ENCODE measurements at regions not wholly inside any gene's neighbourhood (a gene's known extent, or its start where the extent isn't known, plus 50 kb on each side); places are given as distances from the start of the nearest gene placed in this dataset.
A peak's percentile ranks its signal among the peaks of the same experiment; 100 is the strongest.
"Not testable (repeated sequence)": the region's sequence is repeated elsewhere in the genome, so short reads cannot be mapped to it uniquely, and the experiment has no call there.

DNA sequence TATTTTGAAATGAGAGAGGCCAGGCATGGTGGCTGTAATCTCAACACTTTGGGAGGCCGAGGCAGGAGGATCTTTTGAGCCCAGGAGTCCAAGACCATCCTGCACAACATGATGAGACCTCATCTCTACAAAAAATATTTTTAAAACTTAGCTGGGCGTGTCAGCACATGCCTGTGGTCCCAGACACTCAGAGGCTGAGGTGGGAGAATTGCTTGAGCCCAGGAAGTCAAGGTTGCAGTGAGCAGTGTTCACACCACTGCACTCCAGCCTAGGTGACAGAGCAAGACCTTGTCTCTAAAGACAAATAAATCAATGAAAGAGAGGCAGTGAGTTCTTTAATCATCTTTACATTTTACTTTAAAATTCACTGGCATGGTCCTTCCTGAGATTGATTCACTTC lies 124.5 kb downstream of the DUSP6 start:
- DNase-seq (ENCODE audit: low spot score) = no peak

DNA sequence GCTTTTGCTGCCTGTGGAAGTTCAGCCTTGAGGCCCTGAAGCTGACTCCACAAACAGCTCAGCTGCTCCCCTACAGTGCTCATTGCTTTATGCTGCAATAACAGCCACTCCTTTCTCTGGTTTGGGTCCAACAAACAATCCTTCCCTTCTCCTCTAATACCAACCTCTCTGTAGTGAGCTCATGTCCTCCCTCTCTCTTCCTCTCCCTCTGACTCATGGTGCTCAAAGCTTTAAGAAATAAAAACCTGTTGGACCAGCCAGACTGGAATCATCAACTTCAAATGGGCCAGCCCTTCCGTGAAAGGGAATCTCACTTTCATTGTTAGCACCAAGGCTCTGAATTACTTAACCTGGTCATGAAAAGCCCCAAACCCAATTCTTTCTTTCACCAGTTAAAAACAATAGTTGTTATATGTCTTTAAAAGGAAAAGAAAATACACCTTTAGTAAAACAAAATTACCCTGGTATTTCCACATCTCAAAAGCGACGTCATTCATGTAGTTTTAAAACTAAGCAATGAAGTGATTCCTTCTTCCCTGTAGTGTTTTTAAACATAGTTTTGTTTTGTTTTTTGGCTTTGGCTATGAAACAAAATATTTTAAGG lies 126.4 kb downstream of the DUSP6 start:
- DNase-seq (ENCODE audit: low spot score) = no peak

DNA sequence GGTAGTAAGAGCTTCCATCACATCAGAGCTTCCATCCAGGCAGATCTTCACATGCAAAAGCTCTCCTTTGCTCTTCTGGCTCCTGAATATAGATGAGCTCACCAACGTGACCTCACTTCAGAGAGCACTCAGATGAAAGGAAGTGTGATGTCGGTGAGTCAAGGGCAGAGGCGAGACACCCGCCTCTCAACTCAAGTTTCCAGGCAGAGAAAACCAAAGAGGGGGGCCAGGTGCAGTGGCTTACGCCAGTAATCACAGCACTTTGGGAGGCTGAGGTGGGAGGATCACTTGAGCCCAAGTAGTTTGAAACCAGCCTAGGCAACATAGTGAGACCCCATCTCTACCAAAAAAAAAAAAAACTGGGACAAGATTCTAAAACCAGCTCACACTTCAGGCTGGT lies 126.9 kb downstream of the DUSP6 start:
- DNase-seq (ENCODE audit: low spot score) = no peak

DNA sequence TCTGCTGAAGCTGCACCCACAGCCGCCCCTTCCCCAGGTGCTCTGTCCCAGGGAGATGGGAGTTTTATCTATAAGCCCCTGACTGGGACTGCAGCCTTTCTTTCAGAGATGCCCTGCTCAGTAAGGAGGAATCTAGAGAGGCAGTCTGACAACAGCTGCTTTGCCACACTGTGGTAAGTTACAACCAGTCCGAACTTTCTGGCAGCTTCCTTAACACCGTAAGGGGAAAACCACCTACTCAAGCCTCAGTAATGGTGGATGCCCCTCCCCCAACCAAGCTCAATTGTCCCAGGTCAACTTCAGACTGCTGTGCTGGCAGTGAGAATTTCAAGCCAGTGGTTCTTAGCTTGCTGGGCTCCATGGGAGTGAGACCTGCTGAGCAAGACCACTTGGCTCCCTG lies 129.7 kb downstream of the DUSP6 start:
- not testable (repeated sequence) for DNase-seq (ENCODE audit: low spot score)

DNA sequence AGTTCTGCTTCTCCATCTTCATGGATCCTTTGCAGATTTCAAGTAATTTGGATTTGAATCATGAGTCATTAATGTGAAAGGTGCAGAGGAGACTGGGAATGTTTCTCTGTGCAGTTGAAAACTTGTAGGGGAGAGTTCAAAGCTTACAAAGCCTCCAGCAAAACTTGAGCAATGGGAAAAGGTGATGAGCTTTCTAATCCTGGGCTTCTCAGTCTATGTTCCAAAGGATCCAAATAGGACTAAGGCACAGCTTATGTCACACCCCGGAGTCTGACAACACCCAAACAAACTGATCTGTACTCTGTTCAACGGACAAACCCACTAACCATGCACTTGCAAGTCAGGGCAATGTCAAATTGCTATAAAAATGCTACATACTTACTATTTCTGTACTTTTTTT lies 134.8 kb downstream of the DUSP6 start:
- DNase-seq (ENCODE audit: low spot score) = no peak

DNA sequence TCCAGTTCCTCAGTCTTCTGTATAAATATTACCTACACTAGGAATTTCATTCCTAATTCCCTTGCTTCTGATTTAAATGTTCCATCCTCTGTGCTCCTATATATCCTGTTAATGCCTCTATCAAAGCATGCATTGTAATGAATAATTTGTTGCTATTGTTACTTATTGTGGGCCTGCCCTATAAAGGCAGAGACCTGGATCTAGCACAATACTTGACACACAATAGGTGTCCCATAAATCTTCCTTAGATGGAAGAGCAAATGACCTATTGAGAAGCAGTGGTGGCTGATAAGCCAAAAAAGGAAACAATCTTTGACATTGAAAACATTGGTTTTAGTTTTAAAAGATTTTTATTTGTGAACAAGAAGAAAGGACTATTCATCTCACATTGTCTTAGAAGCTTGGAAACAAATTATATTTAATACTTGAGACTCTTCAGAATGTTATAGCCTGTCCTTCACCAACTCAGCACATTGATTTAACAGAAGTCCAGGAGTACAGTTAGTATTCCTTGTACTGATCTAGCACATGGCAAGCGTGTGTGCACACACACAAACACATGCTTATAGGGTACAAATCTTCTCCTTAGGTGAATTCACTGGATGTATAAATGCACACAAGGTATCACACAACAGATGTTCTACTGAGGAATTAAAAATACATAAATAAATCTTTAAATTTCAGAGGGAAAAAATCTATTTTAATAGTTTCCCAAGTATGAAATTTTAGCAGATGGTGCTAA lies 135.9 kb downstream of the DUSP6 start:
- no peak for DNase-seq (ENCODE audit: low spot score)

DNA sequence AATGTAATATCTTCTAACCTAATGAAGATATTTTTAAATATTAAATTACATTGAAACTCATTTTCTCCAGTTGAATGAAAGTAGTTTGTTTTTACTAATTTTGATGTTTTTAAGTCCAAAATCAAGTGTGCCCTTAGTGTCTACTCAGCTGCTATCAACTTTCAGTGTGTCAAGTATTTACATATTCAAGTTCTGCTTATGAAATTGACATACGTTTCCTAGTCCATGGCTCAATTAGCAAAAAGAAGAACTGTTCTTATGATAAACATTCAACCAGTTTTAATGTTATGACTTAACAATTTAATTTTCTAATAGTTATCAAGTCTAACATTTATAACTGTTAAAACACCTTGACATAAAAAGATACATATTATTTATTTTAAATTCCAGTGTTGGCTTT lies 137.1 kb downstream of the DUSP6 start:
- DNase-seq (ENCODE audit: low spot score) = no peak

DNA sequence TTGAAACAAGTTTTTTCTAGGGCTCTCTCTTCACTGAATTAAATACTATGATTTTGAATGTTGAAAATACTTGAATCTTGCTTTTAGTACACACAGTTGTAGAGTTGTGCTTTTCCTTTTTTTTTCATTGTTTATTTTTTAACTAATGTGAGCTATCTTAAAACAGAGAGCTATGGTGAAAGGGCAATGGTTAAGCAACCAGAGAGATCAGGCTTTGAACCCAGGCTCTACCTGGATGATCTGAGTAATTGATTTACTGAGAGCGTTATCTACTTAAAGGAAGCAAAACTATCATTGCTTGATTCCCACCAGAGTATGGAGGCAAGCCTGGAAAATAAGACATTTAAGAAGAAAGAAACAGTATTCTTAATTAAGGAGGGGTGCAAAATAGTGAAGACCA lies 138.6 kb downstream of the DUSP6 start:
- no peak for DNase-seq (ENCODE audit: low spot score)

DNA sequence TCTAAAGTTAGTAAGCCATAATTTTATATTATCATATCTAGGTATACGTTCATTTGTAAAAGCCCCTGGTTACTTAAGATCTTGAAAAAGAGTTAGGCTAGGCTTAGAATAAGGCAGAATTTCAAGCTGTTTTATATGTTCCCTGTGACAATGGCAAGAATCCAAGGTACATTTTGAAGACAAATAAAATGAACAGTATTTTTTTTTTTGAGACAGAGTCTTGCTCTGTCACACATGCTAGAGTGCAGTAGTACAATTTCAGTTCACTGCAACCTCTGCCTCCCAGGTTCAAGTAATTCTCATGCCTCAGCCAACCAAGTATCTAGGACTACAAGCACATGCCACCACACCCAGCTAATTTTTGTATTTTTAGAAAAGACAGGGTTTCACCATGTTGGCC lies 139.2 kb downstream of the DUSP6 start:
- no peak for DNase-seq (ENCODE audit: low spot score)

DNA sequence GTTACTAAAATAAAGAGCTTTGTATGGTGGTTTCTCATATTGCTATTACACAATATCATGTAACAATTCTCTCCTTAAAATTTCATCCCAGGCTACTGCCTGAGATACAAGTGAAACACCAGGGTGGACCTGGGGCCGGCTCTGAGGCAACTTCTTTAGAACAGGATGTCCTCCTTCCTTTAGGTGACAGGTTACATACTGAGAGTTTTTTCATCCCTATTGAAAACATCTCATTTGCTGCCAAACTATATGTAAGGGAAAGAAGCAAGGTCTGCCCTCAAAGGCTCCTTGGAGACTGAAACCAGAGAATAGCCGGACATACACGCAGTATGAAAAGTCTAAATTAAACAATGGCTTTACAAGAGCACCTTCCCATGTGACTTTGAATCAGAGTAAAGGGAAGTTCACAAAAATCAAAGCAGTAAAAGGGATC lies 139.9 kb downstream of the DUSP6 start:
- DNase-seq (ENCODE audit: low spot score) = no peak

DNA sequence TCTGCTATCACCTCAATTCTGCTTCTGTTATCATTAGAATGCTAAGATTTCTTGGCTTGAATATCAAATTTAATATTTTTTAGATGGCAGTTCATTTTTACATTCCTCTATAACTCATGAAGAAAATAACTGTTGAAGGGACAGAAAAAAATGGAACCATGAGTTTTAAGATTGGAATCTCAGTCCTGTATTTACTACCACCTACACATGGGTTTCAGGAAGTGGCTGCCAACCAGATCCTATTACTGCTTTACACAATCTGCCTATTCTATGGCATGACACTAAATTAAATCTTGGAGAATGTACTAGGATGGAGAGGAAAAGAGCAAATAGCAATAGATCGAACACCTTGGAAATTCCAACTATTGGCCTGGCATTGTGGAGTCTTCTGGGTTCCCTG lies 140.8 kb downstream of the DUSP6 start:
- no peak for DNase-seq (ENCODE audit: low spot score)

DNA sequence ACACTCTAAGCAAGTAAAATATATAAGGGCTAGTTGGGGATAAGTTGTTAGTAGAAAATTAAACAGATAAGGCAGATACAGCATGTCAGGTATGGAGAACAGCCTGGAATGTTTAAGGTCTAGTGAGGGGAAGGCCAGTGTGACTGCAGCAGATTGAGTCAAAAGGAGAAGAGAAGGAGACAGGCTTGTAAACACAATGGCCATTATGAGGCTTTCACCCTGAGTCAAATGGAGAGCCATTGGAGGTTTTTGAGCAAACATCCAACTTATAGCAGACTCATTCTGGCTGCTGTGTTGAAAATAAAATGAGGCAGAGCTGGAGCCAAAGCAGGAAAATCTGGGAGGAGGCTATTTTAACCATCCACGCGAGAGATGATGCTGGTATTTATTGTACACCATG lies 142.0 kb downstream of the DUSP6 start:
- no peak for DNase-seq (ENCODE audit: low spot score)

DNA sequence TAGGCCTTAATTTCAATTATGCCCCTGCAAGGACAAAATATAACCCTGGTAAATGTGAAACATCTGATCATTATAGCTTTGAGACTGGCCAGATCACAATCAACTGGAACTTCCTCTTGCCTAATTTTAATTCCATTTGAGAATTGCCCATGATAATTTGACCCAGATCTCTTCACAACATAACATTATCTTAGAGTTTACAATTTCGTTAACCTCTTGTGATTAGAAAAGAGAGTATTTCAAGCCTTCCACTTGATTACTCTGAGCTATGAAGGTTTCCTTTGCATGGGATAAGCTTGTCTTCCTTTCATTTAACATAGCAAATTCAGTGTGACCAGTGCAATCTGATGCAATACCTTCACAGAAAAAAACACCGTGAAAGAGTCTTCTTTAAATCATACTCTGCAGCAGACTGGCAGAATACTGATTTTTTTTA lies 143.6 kb downstream of the DUSP6 start:
- no peak for DNase-seq (ENCODE audit: low spot score)

DNA sequence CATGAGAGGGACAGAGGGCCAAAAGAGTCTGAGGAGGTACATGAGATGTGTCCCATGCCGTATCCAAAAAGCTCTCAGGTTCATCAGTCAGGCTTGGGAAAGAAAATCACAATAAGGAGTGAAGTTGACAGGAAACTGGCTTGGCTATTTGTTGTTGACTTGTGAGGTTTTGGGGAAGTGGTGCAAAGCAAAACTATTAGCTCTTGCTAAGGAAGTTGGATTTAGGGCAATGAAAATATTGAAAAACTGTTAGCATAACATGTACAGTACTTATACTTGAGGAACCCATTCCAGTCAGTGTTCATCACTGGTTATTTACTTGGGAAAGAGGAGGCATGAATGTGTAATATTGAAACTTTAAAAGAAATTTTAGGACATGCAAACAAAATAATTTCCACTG lies 145.9 kb downstream of the DUSP6 start:
- DNase-seq (ENCODE audit: low spot score) = peak; percentile 5

DNA sequence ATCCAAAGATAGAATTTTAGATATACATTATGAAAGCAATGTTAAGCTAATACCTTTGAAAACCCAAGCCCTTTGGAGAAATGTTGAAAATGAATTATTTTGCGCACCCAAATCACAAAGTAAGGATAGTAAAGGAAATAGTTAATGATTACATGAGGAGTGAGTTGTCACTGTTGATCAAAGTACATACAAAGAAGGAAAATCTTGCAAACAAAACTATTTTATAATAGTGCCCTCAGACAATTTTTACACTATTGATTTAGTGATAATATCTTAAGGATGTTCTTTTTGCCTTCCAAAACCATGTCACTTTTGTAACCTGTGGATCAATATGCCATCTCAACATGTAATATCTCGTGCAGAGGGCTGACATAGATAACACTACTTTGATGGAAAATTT lies 146.8 kb downstream of the DUSP6 start:
- no peak for DNase-seq (ENCODE audit: low spot score)

DNA sequence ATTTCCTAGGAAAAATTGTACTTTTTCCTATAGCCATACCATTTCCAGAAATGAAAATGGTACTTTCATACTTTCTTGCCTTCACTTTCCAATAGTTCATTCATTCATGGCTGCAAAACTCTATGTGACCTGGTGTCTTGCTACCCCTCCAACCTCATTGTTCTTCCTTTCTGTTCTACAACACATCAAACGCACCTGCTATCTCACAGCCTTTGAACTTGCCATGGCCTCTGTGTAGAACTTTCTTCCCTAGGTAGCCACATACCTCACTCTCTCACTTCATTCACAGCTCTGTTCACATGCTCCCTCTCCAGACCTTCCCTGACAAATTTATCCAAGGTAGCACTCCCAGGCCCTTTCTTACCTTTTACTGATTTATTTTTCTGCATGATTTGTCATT lies 149.2 kb downstream of the DUSP6 start:
- no peak for DNase-seq (ENCODE audit: low spot score)

DNA sequence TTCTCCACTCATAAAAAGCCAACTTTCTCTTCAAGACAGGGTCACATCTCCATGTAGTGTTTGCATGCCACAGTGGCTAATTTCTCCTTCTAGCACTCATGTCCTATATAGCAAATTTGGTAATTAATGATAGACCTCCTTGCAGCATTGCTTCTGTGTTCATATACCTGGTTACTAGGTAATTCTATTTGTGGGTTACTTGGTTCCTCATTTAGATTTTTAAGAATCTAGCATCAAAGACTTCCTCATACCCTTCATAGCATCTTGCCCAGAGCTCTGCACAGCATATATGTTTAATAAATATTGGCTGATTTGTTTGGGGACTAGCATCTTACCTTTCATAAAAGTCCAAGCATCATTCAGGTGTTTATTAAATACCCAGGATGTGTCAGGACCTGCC lies 152.1 kb downstream of the DUSP6 start:
- no peak for DNase-seq (ENCODE audit: low spot score)

DNA sequence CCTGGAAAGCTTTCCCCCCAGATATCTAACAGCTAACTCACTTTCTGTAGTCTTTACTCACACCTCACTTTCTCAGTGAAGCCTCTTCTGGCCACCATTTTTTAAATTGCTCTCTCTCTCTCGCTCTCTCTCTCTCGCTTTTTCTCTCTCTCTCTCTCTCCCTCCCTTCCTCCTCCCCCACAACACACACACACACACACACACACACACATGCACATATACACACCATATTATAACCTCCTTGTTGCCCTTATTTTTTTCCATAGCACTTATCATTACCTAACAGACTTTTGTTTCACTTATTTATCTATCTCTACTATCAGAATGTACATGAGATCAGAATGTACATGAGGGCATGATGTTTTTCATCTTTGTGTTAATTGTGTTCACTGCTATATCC lies 156.8 kb downstream of the DUSP6 start:
- no peak for DNase-seq (ENCODE audit: low spot score)

DNA sequence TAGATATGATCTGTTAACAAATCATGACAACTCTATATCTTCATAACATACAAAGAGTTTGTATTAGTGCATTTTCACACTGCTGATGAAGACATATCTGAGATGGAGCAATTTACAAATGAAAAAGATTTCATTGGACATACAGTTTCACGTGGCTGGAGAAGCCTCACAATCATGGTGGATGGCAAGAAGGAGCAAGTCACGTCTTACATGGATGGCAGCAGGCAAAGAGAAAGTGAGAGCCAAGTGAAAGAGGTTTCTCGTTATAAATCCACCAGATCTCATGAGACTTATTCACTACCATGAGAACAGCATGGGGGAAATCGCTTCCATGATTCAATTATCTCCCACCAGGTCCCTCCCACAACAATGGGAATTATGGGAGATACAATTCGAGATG lies 157.6 kb downstream of the DUSP6 start:
- no peak for DNase-seq (ENCODE audit: low spot score)

DNA sequence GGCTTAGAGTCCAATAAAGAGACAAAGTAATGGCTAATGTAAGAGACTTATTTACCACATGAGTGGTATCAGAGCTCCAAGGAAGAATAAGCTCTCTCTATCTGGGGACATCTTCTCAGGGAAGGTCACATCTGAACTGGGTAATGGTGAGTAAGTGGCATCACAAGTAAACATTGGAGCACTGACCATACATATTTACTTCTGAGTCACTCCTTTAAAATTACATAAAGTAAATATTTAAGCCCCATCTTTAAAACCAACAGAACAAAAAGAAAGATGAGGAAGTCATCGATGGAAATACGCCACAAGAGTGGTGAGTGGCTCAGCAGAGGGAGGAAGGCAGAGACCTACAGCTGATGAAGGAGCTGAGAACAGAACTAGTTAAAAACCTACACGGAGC lies 159.9 kb downstream of the DUSP6 start:
- DNase-seq (ENCODE audit: low spot score) = no peak

DNA sequence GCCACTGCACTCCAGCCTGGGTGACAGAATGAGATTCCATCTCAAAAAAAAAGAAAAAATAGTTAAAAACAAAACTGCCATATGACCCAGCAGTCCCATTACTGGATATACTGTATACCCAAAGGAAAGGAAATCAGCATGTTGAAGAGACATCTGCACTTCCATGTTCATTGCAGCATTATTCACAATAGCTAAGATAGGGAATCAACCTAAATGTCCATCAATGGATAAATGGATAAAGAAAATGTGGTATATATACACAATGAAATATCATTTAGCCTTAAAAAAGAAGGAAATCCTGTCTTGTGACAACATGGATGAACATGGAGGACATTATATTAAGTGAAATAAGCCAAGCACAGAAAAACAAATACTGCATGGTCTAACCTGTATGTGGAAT lies 160.7 kb downstream of the DUSP6 start:
- DNase-seq (ENCODE audit: low spot score) = not testable (repeated sequence)

DNA sequence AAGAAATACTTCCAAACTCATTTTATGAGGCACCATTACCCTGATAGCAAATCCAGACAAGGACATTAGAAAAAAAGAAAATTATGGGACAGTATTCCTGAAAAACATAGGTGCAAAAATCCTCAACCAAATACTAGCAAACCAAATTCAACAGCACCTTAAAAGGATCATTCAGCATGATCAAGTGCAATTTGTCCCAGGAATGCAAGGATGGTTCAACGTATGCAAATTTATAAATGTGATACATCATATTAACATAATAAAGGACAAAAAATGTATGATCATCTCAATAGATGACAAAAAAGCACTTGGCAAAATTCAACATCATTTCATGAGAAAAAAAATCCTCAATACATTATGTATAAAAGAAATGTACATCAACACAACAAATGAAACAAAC lies 162.9 kb downstream of the DUSP6 start:
- no peak for DNase-seq (ENCODE audit: low spot score)

DNA sequence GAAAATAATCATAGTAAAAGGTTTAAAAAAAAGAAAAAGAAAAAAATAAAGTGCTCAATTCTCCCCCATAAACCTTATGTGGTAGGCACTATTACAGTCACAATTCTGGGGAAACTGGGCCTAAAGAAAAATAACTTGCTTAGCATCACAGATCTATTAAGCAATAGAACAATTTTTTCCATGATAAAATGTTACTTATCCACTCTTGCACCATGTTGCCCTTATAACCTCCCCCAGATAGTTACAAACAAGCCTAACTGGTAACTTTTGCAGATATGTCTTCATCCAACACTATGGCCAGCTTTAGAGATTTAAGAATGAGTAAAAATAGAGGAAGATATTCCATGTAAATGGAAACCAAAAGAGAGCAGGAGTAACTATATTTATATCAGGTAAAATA lies 164.8 kb downstream of the DUSP6 start:
- DNase-seq (ENCODE audit: low spot score) = no peak

DNA sequence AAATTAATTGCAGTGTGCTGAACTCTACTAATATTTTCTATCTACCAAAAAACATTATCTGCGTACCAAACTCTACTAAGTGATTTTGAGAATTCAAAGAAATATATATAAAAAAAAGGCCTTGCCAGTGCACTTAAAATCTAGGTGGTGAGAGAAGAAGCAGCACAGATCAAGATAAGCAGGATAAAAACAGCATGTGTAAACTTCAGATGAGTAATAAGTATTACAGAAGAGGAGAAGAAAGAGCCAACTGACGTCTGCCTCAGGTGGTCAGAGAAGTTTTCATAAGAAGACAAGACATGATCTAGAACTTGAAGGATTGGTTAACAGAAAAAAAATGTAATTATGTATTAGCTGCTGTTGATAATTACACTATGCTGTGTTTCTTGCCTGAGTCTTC lies 166.4 kb downstream of the DUSP6 start:
- no peak for DNase-seq (ENCODE audit: low spot score)
